ENCODE measurements at regions not wholly inside any gene's neighbourhood (a gene's known extent, or its start where the extent isn't known, plus 50 kb on each side); places are given as distances from the start of the nearest gene placed in this dataset.
"Not testable (repeated sequence)": the region's sequence is repeated elsewhere in the genome, so short reads cannot be mapped to it uniquely, and the experiment has no call there.

DNA sequence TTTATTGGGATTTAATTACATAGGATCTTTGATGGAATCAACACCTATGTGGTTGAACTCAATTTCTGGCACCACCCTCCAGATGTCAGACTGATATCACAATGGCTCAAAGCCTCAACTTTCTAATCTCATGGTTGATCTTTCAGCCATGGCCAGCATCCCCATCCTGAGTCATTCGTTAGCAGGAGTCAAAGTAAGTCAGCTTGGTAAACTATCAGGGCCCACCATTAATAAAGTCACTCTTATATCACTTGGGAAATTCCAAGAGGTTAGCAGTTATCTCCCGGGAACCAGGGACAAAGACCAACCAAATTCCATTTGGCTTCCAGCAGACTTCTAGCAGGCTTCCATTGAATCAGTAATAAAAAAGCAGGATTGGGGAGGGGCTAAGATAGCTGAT, 50.7 kb upstream of the TNFSF4 start:
- DNase-seq (ENCODE audit: low read depth): peak; percentile 46

DNA sequence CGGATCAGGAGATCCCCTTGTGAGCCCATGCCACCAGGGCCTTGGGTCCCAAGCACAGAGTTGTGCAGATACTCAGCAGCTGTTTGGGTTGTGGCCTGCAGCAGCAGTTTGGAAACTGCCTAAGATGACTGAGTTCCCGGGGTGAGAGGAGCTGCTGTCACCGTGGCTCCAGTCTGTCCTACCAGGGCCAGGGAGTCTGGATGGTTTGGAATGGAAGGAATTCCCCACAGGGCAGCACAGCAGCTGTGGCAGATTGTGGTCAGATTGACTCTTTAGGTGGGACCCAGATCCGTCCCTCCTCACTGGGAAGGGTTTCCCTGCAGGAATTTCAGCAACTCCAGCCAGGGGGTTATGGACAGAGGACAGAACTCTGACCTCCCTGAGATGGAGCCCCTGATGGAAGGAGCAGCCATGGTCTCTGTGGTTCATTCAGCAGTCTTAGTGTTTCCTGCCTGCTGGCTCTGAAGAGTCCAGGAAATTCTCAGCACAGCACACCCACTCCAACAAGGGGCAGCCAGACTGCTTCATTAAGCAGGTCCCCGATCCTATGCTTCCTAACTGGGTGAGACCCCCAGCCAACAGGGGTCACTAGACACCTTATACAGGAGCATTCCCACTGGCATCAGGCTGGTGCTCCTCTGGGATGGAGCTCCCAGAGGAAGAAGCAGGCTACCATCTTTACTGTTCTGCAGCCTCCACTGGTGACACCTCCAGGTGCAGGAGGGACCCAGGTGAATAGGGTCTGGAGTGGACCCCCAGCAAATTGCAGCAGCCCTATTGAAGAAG, 51.5 kb upstream of the TNFSF4 start:
- DNase-seq (ENCODE audit: low read depth): peak; percentile 96

DNA sequence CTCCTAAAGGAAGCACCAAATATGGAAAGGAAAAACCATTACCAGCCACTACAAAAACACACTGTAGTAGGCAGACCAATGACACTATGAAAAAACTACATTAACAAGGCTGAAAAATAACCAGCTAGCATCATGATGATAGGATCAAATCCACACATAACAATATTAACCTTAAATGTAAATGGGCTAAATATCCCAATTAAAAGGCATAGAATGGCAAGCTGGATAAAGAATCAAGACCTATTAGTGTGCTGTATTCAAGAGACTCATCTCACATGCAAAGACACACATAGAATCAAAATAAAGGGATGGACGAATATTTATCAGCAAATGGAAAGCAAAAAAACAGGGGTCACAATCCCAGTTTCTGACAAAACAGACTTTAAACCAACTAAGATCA, 53.2 kb upstream of the TNFSF4 start:
- DNase-seq (ENCODE audit: low read depth): not testable (repeated sequence)

DNA sequence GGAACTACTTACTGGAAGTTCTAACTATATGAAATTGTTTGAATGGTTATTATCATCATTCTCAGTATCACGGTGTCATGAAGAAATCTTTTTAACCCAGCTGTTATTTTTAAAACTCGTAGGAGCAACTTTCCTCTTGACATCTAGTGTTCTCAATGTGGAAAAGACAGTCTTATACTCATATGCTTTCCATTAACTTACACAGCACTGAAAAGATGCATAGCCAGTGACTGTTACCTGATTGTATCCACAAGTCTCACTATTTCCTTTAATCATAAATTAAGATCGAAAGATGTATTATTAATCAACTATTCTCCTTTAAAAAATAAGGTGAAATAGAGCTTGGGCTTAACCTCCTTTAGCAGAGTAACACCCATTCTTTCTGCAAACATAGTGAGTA, 59.7 kb upstream of the TNFSF4 start:
- no peak for DNase-seq (ENCODE audit: low read depth)

DNA sequence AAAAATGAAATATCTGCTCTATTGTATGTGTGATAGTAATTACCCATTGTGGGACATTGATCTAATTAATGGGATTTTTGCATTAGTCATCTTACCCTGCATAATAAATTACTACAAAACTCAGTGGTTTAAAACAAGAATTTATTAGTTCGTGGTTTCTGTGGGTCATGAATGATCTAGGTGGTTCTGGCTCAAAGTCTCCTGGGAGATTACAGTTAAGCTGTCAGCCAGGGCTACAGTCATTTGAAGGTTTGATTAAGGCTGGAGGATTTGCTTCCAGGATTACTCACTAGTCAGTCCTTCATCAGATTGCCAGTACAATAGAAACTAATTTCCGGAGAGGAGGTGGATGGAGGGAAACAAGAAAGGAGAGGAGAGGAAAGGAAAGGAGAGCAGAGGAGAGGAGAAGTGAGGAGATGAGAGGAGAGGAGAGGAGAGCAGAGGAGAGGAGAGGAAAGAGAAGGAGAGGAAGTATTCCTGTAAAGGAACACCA, 60.4 kb upstream of the TNFSF4 start:
- peak; percentile 34 for DNase-seq (ENCODE audit: low read depth)

DNA sequence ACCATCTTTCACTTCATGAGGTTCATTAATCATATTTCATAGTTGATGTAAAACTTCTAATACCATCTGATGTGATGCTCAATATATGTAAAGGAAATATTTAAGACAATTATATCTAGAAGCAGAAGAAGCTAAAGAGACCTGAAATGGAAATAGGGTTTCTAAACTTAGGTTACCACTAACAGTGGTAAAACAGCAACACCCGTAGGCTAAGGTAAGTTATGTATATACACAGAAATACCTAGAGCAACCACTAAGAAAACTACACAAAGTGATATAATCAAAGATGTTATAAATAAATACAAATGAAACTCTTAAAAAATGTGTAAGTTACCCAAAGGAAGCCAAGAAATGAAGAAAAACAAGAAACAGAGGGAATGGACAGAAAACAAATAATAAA, 61.1 kb upstream of the TNFSF4 start:
- no peak for DNase-seq (ENCODE audit: low read depth)

DNA sequence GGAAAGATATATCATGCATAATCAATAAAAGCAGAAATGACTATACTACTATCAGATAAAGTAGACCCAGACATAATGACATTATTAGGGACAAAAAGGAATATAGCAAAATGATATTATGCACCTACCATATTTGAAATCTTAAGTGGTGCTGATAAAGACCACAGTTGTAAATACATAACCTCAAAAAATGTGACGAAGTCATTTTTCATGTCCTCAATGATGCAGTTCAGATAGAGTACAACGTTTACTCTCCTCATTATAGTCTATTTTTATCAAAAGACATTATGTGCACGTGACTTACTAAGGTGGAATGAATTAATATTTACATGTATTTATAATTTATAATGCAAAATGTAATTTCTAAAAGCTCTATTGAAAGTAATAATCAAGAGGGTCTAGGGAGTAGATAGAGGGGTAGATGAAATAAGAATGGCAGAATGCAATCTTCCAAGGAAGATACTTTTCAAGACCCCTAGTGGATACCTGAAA, 61.7 kb upstream of the TNFSF4 start:
- DNase-seq (ENCODE audit: low read depth): no peak

DNA sequence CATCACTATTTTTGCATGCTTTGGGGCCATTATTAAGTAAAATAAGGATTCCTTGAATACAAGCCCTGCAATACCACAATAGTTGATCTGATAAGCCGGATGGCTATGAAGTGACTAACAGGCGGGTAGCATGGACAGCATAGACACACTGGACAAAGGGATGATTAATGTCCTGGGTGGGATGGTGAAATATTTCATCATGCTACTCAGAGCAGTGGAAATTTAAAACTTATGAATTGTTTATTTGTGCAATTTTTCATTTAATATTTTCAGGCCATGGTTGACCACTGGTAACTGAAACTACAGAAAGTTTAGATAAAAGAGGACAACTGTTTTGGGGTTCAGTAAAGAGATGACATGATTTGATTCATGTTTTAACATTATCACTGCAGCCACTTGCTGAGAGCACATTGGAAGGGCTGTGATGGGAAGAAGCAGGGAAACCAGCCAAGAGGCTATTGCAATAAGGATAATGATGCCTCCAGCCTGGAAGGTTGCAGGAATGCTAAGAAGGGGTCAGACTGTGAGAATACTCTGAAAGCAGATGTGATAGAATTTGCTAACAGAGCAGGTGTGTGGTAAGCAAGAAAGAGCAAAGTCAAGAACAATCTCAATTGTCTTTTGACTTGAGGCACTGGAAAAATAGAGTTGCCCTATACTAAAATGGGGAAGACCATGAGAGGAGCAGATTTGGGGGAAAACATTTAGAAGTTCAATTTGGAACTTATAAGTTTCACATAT, 62.5 kb upstream of the TNFSF4 start:
- peak; percentile 76 for DNase-seq (ENCODE audit: low read depth)

DNA sequence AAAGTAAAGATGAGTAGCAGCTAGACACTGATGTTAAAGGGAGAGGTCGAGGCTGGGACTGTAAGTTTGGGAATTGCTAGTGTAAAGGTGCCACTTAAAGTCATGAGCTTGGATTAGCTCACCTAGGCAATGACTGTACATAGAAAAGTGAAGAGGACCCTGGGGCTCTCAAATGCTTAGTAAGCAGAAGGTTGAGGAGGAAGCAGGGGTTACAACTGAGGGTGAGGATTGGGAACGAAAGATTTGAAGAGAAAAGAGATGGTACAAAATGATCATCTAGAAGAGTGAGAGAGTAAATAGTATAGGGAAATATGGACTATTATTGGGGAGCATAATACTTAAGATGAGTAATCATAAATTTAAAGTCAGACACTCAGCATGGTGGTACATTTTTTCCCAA, 63.1 kb upstream of the TNFSF4 start:
- DNase-seq (ENCODE audit: low read depth): no peak

DNA sequence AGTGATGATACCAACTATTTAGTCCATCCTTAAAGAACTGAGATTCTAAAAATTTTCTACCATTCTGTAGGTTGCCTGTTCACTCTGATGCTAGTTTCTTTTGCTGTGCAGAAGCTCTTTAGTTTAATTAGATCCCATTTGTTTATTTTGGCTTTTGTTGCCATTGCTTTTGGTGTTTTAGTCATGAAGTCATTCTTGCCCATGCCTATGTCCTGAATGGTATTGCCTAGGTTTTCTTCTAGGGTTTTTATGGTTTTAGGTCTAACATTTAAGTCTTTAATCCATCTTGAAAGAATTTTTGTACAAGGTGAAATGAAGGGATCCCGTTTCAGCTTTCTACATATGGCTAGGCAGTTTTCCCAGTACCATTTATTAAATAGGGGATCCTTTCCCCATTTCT, 63.9 kb upstream of the TNFSF4 start:
- DNase-seq (ENCODE audit: low read depth): not testable (repeated sequence)

DNA sequence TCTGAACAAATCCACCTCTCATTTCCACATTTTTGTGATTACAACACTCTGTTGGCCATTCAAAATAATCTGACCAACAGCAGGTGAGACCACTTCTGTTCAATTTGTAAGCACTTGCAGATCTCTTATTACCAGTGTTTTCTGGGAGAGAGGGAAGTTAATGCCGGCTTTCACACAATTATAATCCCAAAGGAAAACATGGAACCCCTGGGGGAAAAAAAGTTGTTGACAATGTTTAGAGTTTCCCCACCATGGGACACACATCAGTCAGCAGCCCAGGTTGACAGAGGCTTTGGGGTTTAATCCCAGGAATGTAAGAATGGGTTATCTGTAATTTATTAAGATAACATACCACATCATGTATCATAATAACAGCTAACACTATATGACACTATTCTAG, 68.4 kb upstream of the TNFSF4 start:
- no peak for DNase-seq (ENCODE audit: low read depth)

DNA sequence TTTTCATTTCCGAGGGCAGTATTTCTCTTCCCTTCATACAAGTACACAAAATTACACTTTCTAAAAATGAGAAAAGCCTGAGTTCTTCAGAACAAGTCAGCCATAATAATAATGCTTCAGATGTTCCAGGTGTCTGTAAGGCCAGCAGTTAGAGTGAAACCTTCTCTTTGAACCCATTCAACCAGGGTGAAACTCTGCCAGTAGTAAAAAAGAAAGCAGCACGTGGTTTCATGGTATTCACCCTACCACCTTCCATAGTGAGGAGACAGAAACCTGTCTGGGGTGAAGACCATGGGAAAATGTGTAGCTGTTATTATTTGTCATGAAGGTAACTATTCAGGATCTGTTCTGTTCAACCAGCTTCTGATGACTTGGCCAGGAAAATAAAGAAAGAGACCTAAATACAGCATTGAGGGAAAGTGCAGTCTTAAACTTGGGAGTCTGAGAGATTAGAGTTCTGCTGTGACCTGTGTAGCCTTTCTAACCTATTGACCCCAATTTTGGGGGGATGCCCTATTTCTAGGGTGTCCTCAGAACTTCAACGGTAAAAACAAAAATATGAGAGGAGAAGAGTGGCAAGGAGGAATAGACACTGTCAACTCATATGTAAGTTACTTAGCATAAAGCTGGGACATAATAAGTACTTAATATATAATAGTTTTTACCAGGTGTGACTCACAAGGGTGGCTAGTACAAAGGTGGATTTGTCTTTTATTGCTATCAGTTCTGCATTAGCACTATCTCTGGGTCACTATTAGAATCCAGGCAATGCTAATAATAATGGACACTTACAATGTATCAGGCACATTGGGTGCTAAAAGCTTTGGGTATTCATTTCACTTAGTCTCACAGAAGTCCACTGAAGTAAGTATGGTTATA, 70.0 kb upstream of the TNFSF4 start:
- DNase-seq (ENCODE audit: low read depth): no peak

DNA sequence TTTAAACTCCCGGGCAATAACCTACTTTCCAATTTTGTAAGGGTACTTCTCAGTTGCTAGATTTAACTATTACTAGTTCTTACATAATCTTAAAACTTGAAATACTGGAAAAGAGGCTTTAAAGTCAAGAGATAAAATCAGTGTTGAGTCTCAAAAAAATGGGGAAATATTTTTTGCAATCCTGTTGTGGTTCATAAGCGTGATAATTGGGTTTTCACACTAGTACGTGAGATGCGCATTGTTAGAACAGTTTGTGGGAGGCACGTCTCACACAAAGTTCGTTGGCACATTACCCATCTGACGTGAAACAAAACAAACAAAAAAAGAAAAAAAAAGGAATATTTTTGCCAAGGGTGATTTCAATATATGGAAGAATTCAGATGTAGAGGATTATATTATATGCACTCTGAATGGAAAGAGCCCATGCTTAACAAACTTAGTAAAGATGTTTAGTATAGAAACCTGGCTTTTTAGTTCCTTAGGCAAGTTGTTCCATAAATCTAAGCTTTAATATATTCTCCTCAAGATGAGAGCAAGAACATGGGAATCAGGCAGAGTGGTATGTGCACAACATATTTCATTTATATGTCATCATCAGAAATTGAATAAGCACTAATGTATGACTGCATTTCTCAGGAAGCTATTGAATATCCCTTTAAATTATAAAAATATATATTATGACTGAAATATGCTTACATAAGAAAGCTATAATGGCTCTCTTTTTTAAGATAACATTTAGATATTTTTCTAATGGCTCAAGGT, 73.9 kb upstream of the TNFSF4 start:
- no peak for DNase-seq (ENCODE audit: low read depth)

DNA sequence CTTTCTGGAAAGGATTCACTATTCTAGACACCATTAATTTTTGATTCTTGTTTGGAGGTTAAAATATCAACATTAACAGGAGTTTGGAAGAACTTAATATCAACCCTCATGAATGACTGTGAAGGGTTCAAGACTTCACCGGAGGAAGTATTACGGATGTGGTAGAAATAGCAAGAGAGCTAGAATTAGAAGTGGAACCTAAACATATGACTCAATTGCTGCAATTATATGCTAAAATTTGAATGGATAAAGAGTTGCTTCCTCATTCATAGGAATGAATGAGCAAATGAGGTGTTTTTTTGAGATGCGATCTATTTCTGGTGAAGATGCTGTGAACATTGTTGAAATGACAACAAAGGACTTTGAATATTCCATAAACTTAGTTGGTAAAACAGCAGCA, 77.9 kb upstream of the TNFSF4 start:
- DNase-seq (ENCODE audit: low read depth): no peak

DNA sequence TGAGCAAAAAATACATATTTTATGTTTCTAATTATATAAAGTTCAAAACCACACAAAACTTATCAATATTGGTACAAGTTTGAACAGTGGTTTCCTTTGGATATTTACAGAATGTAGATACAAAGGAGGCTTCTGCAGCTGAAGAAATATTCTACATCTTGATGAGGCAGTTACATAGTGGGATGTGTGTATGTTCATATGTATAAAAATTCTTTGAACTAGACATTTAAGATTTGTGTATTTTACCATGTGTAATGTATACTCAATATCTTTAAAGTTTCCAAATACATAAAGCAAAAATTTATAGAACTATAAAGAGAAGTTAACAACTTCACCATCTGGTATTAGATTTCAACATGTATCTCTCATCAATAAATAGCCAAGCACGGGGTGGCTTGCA, 80.7 kb upstream of the TNFSF4 start:
- no peak for DNase-seq (ENCODE audit: low read depth)

DNA sequence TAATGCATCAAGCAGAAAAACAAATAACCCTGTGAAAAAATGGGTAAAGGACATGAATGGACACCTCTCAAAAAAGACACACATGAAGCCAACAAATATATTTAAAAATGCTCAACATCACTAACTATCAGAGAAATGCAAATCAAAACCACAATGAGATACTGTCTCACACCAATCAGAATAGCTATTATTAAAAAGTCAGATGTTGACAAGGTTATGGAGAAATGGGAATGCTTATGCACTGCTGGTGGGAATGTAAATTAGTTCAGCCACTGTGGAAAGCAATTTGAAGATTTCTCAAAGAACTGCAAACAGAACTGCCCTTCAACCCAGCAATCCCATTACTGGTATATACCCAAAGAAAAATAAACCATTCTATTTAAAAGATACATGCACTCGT, 86.6 kb upstream of the TNFSF4 start:
- DNase-seq (ENCODE audit: low read depth): no peak

DNA sequence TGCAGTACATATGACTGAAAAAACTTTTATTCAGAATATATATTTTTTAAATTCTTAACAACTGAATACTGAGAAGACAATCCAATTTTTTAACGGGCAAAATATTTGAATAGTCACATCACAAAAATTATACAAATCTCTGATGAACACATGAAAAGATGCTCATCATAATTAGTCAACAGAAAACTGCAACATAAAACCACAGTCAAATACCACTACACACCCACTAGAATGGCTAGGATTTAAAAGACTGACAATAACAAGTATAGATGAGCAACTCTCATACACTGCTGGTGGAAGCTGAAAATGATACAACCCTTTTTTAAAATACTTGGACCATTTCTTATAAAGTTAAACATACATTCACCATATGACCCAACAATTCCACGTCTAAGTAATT, 87.7 kb upstream of the TNFSF4 start:
- DNase-seq (ENCODE audit: low read depth): peak; percentile 35

DNA sequence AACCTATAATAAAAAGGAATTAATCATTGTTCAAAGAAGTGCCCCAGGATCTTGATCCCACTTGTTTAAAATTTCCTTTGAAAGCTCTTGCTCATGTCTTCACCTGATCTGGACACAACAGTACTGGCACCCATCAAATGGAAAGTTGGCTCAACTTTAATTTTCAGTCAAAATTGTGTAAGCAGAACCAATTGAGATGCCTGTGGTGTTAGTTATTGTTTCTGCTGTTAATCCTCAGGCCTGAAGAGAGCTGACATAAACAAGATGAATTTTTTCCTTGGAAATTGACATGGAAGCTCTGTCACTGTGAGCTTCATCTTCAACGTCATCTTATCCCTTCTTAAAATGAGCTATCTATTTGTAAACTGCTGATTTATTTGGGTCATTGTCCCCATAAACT, 88.3 kb upstream of the TNFSF4 start:
- peak; percentile 10 for DNase-seq (ENCODE audit: low read depth)

DNA sequence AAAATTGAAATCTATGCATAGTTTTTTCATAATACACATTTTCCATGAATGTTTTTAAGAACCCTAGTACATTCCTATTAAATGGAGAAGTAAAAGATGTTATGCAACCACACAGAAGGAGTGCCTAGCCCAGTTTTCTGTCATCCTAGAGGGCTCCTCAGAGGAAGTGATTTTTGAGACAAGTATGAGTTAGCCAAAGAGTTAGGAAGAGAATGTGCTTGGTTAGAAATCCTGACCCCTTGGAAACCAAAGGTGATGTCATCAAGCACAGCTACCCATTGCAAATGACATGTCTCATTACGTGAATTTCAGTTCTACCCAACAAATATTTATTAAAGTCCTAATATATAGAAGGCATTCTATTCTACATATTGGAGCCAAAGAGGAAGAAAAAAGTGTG, 88.9 kb upstream of the TNFSF4 start:
- DNase-seq (ENCODE audit: low read depth): peak; percentile 11

DNA sequence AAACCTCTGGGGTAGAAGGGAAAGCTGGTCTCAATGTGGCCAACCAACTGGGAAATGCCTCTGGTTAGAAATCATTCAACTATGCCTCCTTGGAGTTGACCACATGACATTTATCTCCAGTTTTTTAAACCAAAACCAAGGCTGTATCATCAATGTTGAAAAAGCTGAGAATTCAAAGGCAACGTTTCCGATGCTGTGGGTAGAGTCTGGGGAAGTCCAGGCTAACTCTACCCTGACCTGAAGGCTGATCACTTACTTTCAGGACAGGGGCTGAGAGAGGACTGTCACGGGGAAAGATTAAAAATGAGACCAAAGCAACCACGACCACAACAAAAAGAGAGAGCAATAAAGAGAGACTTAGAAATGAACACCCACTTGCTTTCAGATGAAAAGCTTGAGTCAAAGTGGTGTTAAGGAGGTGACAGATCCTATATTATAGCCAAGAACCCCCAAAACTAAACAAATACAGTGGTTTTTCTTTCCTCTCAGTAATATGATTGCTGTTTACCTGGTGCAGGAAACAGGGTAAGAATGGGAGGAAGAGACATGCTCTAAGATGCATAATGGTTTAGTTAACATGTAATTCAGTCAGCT, 90.8 kb upstream of the TNFSF4 start:
- no peak for DNase-seq (ENCODE audit: low read depth)
